GM12878 (cell line): ENCODE measurements at regions not wholly inside any gene's neighbourhood (a gene's known extent, or its start where the extent isn't known, plus 50 kb on each side); places are given as distances from the start of the nearest gene placed in this dataset.

Source experiments
- ATAC-seq: fragments of 200-7000 bp; cut with Tn5 transposase; 3 replicates; pipeline ENCODE4 v1.9.1; 2020; ENCODE audit warnings: mild to moderate bottlenecking, moderate library complexity
- BruUV-seq: library from RNA; stranded (reverse); fragments of 400-500 nt; replicated peaks from 2 replicates; lab custom pipeline; 2021; lab: Mats Ljungman, UMichigan
- CTCF ChIA-PET: fragments of 300-600 bp; sonication (Branson Sonifier 250); formaldehyde crosslinking; extraction: SDS; loops from one replicate; lab custom pipeline; 2021; ENCODE audit warnings: inconsistent platforms; lab: Yijun Ruan, JAX
- POLR2A ChIA-PET: fragments of 350-600 bp; formaldehyde crosslinking; extraction: SDS; loops from one replicate; lab custom pipeline; 2021; ENCODE audit warnings: inconsistent platforms; lab: Charles Lee
- RAD21 ChIA-PET: fragments of 300-600 bp; sonication (Branson Sonifier 250); formaldehyde crosslinking; loops from one replicate; lab custom pipeline; 2023; ENCODE audit warnings: antibody characterized with exemption; ENCODE audit not compliant: unreplicated experiment; lab: Charles Lee
- SMC1A ChIA-PET: fragments of 300-600 bp; sonication (Branson Sonifier 250); formaldehyde crosslinking; loops from one replicate; lab custom pipeline; 2023; ENCODE audit not compliant: unreplicated experiment, uncharacterized antibody; lab: Charles Lee
- DNase-seq: peaks from one replicate; pipeline ENCODE4 v3.0.0-alpha.2; 2011; ENCODE audit warnings: low read depth, low spot score
- FAIRE-seq: peaks from 3 replicates; lab custom pipeline; 2011; peaks lifted over from hg19 to GRCh38; lab: Jason Lieb, UNC
- H2AFZ ChIP-seq: 2 replicates; pipeline ENCODE4 v1.6.0; 2011; ENCODE audit warnings: low read depth, low read length, control low read depth; ENCODE audit not compliant: control insufficient read depth
- H3K27ac ChIP-seq: 2 replicates; pipeline ENCODE4 v1.5.1; 2011; ENCODE audit warnings: control low read depth; ENCODE audit not compliant: control insufficient read depth, insufficient read depth
- H3K27me3 ChIP-seq, 2 experiments: replicated peaks in 1 of 2; 2 replicates each; pipeline versions ENCODE4 v1.6.0 to v1.6.1; 2011; ENCODE audit warnings: low read length in 1 of 2; ENCODE audit not compliant: control insufficient read depth in 2 of 2, insufficient read depth in 2 of 2
- H3K36me3 ChIP-seq, 2 experiments: 2 replicates each; pipeline ENCODE4 v1.5.1; 2011; ENCODE audit warnings: low read length in 1 of 2; ENCODE audit not compliant: control insufficient read depth in 2 of 2, insufficient read depth in 2 of 2
- H3K4me1 ChIP-seq: 2 replicates; pipeline ENCODE4 v1.6.1; 2011; ENCODE audit warnings: mild to moderate bottlenecking, low read length, moderate library complexity, mixed read lengths; ENCODE audit not compliant: control insufficient read depth, insufficient read depth
- H3K4me2 ChIP-seq: 2 replicates; pipeline ENCODE4 v1.6.0; 2011; ENCODE audit warnings: control low read depth; ENCODE audit not compliant: control insufficient read depth, insufficient read depth
- H3K4me3 ChIP-seq: fragments of 200-600 bp; sonication (generic); 2 replicates; pipeline ENCODE4 v1.5.1; 2016
- H3K79me2 ChIP-seq: 2 replicates; pipeline ENCODE4 v1.6.0; 2011; ENCODE audit warnings: low read length; ENCODE audit not compliant: control insufficient read depth, insufficient read depth
- H3K9ac ChIP-seq: 2 replicates; pipeline ENCODE4 v1.8.0; 2011; ENCODE audit warnings: low read length, control low read depth, mixed read lengths; ENCODE audit not compliant: control insufficient read depth, insufficient read depth
- H3K9me3 ChIP-seq: replicated peaks from 3 replicates; pipeline ENCODE4 v1.5.1; 2011; ENCODE audit warnings: mild to moderate bottlenecking, low read length; ENCODE audit not compliant: control insufficient read depth, insufficient read depth
- H4K20me1 ChIP-seq: 2 replicates; pipeline ENCODE4 v1.6.0; 2011; ENCODE audit not compliant: control insufficient read depth, insufficient read depth
- CBX3 ChIP-seq: fragments of 200-600 bp; sonication (generic); IDR thresholded peaks from 2 replicates; pipeline ENCODE4 v1.6.1; 2016; ENCODE audit warnings: low read depth, borderline replicate concordance
- CBX5 ChIP-seq: sonication (generic); IDR thresholded peaks from 2 replicates; pipeline ENCODE4 v1.6.1; 2016; ENCODE audit warnings: low read depth, moderate library complexity, mild to moderate bottlenecking, inconsistent platforms
- CHD4 ChIP-seq: fragments of 200-600 bp; sonication (generic); IDR thresholded peaks from 2 replicates; pipeline ENCODE4 v1.6.1; 2016; ENCODE audit warnings: mild to moderate bottlenecking
- EP300 ChIP-seq, 2 experiments: fragments of 150-350 bp in 1 of 2; IDR thresholded peaks; 2 replicates each; pipeline ENCODE4 v1.6.1; 2011 to 2012; ENCODE audit warnings: low read depth in 2 of 2, low read length in 2 of 2, borderline replicate concordance in 1 of 2, improper control_type of control experiment in 1 of 2, inconsistent platforms in 1 of 2; ENCODE audit not compliant: control insufficient read depth in 1 of 2
- ETV6 ChIP-seq, 2 experiments: fragments of 450-650 bp in 1 of 2; IDR thresholded peaks in 1 of 2; conservative IDR thresholded peaks in 1 of 2; 2 replicates each; pipeline ENCODE4 v1.6.1; 2014; ENCODE audit warnings: antibody characterized with exemption in 1 of 2, borderline replicate concordance in 1 of 2, low read depth in 1 of 2, mild to moderate bottlenecking in 1 of 2, moderate library complexity in 1 of 2
- FOS ChIP-seq: IDR thresholded peaks from 3 replicates; pipeline ENCODE4 v1.6.1; 2011; ENCODE audit warnings: borderline replicate concordance; ENCODE audit not compliant: insufficient read length; ENCODE audit errors: extremely low read depth
- IRF3 ChIP-seq: fragments of 450-650 bp; IDR thresholded peaks from 2 replicates; pipeline ENCODE4 v1.6.1; 2014; ENCODE audit warnings: mild to moderate bottlenecking
- KDM1A ChIP-seq: fragments of 200-600 bp; sonication (generic); IDR thresholded peaks from 2 replicates; pipeline ENCODE4 v1.6.1; 2016; ENCODE audit warnings: borderline replicate concordance
- MAX ChIP-seq: IDR thresholded peaks from 2 replicates; pipeline ENCODE4 v1.6.1; 2012; ENCODE audit warnings: low read depth, low read length, improper control_type of control experiment
- PAX8 ChIP-seq: fragments of 450-650 bp; IDR thresholded peaks from 2 replicates; pipeline ENCODE4 v1.6.1; 2017; ENCODE audit warnings: mild to moderate bottlenecking, moderate library complexity
- ZNF384 ChIP-seq: IDR thresholded peaks from 2 replicates; pipeline ENCODE4 v1.6.1; 2012; ENCODE audit warnings: low read depth, mild to moderate bottlenecking, low read length, improper control_type of control experiment, borderline replicate concordance
- WGBS: methylation state at CpG from one replicate; pipeline ENCODE4 v1.1.6; 2016; ENCODE audit warnings: low lambda C conversion rate; ENCODE audit not compliant: insufficient replicate concordance, insufficient coverage; ENCODE audit errors: missing lambda C conversion rate; 5-methylcytosine and 5-hydroxymethylcytosine counted together
- in situ Hi-C: fragments of 300-500 bp; cut with MboI; formaldehyde crosslinking; loops from 9 replicates; pipeline ENCODE4 v1.14.3; 2018; ENCODE audit warnings: mixed read lengths
- intact Hi-C: fragments of 100-400 bp; cut with micrococcal nuclease; formaldehyde crosslinking; loops from one replicate; pipeline ENCODE4 v1.14.2; 2022; ENCODE audit not compliant: unreplicated experiment
- TF ChIP-seq, protein P1 (sequence below): IDR thresholded peaks from 2 replicates; pipeline ENCODE4 v1.6.1; 2012; ENCODE audit warnings: improper control_type of control experiment, low read depth, low read length; ENCODE audit not compliant: insufficient replicate concordance
- TF ChIP-seq, protein P2 (sequence below): fragments of 450-650 bp; IDR thresholded peaks from 2 replicates; pipeline ENCODE4 v1.6.1; 2018; ENCODE audit warnings: borderline replicate concordance, mild to moderate bottlenecking; ENCODE audit not compliant: partially characterized antibody

DNA sequence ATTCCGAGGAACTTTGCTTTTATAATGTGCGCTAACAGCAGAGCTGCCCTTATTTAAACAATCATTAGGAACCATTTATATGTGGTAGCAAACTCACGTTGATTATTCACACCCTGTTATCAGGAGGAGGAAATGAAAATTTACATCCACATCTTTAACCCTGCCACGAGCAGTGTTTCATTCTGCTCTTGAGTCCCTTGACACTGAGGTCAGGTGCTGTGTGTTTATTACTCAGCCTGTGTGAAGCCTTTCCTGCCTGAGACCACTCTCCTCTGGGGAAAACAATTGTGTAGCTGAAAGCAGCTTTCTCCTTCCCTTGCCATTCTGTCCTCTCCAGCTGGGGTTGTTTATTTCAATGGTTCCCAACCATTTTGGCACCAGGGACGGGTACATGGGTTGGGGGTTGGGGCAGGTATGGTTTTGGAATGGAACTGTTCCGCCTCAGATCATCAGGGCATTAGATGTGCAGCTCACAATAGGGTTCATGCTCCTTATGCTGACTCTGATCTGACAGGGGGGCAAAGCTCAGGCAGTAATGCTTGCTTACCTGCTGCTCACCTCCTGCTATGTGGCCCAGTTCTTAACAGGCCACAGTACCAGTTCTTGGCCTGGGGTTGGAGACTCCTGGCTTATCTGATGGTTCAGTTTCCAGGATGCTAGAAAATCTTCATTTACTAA is 651.1 kb downstream of the TDRD15 start (continued):
- TF ChIP-seq, protein P1, sequence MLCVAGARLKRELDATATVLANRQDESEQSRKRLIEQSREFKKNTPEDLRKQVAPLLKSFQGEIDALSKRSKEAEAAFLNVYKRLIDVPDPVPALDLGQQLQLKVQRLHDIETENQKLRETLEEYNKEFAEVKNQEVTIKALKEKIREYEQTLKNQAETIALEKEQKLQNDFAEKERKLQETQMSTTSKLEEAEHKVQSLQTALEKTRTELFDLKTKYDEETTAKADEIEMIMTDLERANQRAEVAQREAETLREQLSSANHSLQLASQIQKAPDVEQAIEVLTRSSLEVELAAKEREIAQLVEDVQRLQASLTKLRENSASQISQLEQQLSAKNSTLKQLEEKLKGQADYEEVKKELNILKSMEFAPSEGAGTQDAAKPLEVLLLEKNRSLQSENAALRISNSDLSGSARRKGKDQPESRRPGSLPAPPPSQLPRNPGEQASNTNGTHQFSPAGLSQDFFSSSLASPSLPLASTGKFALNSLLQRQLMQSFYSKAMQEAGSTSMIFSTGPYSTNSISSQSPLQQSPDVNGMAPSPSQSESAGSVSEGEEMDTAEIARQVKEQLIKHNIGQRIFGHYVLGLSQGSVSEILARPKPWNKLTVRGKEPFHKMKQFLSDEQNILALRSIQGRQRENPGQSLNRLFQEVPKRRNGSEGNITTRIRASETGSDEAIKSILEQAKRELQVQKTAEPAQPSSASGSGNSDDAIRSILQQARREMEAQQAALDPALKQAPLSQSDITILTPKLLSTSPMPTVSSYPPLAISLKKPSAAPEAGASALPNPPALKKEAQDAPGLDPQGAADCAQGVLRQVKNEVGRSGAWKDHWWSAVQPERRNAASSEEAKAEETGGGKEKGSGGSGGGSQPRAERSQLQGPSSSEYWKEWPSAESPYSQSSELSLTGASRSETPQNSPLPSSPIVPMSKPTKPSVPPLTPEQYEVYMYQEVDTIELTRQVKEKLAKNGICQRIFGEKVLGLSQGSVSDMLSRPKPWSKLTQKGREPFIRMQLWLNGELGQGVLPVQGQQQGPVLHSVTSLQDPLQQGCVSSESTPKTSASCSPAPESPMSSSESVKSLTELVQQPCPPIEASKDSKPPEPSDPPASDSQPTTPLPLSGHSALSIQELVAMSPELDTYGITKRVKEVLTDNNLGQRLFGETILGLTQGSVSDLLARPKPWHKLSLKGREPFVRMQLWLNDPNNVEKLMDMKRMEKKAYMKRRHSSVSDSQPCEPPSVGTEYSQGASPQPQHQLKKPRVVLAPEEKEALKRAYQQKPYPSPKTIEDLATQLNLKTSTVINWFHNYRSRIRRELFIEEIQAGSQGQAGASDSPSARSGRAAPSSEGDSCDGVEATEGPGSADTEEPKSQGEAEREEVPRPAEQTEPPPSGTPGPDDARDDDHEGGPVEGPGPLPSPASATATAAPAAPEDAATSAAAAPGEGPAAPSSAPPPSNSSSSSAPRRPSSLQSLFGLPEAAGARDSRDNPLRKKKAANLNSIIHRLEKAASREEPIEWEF: no peak
- TF ChIP-seq KDM1A (no peak), IRF3 (no peak)

DNA sequence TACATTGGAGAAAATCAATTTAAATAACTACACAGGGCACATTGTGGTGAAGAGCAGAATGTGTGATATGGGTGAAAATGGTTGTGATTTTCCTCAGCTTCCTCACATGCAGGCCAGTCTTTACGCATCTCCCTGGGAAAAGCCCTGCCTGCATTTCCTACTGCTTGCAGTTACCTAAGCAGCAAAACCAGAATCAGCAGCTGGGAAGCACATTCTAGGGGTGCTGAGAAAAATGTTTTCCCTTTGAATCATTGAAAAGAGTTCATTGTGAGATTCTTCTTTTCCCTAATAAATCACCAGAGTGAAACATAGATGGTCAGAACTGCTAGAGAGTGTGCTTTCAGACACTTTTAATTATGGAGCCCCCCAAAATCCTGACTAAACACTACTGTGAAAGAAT is 656.0 kb downstream of the TDRD15 start:
- ATAC-seq: no peak
- H3K9ac ChIP-seq: no peak overlapping the region
- no peaks in the 10 kb centered on the region for H4K20me1 ChIP-seq
- BruUV-seq: no TSS peak
- in situ Hi-C loops (no loop called here), intact Hi-C loops (no loop called here)
- no peak overlapping the region for H3K4me3 ChIP-seq
- FAIRE-seq: no peak
- H3K27ac ChIP-seq: no peak overlapping the region
- RAD21 ChIA-PET: no interaction called here
- H3K79me2 ChIP-seq: no peaks in the 10 kb centered on the region
- H2AFZ ChIP-seq: no peak overlapping the region
- SMC1A ChIA-PET: no interaction called here
- no peaks in the 10 kb centered on the region for H3K4me1 ChIP-seq
- H3K27me3 ChIP-seq: no peaks in the 10 kb centered on the region
- no peaks in the 10 kb centered on the region for H3K36me3 ChIP-seq
- CTCF ChIA-PET: interaction anchor here (1.4 kb wide), 1 partner anchor 13 kb away, joined by 3 read pairs; no protein-coding TSS in a partner anchor
- 11% methylated on average over 1 of the region's 1 CpG for WGBS
- POLR2A ChIA-PET: no interaction called here
- no peak for DNase-seq
- no peaks in the 10 kb centered on the region for H3K9me3 ChIP-seq
- H3K4me2 ChIP-seq: no peak overlapping the region
- TF ChIP-seq CBX5: no peak
- TF ChIP-seq FOS: no peak
- TF ChIP-seq ETV6 (conservative IDR thresholded peaks at IDR 0.05 in 1 of 2, IDR thresholded peaks at IDR 0.05 in 1 of 2; ENCODE audit: borderline replicate concordance in 1 of 2, low read depth in 1 of 2): no peak
- TF ChIP-seq MAX: no peak
- no peak for TF ChIP-seq ZNF384
- TF ChIP-seq, protein P2, sequence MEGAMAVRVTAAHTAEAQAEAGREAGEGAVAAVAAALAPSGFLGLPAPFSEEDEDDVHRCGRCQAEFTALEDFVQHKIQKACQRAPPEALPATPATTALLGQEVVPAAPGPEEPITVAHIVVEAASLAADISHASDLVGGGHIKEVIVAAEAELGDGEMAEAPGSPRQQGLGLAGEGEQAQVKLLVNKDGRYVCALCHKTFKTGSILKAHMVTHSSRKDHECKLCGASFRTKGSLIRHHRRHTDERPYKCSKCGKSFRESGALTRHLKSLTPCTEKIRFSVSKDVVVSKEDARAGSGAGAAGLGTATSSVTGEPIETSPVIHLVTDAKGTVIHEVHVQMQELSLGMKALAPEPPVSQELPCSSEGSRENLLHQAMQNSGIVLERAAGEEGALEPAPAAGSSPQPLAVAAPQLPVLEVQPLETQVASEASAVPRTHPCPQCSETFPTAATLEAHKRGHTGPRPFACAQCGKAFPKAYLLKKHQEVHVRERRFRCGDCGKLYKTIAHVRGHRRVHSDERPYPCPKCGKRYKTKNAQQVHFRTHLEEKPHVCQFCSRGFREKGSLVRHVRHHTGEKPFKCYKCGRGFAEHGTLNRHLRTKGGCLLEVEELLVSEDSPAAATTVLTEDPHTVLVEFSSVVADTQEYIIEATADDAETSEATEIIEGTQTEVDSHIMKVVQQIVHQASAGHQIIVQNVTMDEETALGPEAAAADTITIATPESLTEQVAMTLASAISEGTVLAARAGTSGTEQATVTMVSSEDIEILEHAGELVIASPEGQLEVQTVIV: no peak
- no peak for TF ChIP-seq PAX8
- no peak for TF ChIP-seq CBX3
- no peak for TF ChIP-seq EP300 (IDR thresholded peaks at IDR 0.05; ENCODE audit: borderline replicate concordance in 1 of 2, control insufficient read depth in 1 of 2, low read depth in 2 of 2, low read length in 2 of 2)
- TF ChIP-seq CHD4: no peak
